ENCODE measurements at regions not wholly inside any gene's neighbourhood (a gene's known extent, or its start where the extent isn't known, plus 50 kb on each side); places are given as distances from the start of the nearest gene placed in this dataset.

GRCh38 chr10:111801841-111802240 is 381.7 kb downstream of the GPAM start:
- TF ChIP-seq CTCF (IDR thresholded peaks at IDR 0.05): no peak
- TF ChIP-seq HMGXB4 (CRISPR knock-in tag; IDR thresholded peaks at IDR 0.05; ENCODE audit: borderline replicate concordance): no peak
- TF ChIP-seq SMC3 (IDR thresholded peaks at IDR 0.05): no peak
- TF ChIP-seq MAFK (IDR thresholded peaks at IDR 0.05; ENCODE audit: partially characterized antibody): no peak
- no peak for TF ChIP-seq POLR2A (IDR thresholded peaks at IDR 0.05; ENCODE audit: low read length)
- TF ChIP-seq RFX5 (IDR thresholded peaks at IDR 0.05): no peak
- no peak for TF ChIP-seq JUN (IDR thresholded peaks at IDR 0.05)
- no peak for TF ChIP-seq KDM5A (IDR thresholded peaks at IDR 0.05)
- no peak for TF ChIP-seq MYC (IDR thresholded peaks at IDR 0.05; ENCODE audit: borderline replicate concordance, low read length)
- TF ChIP-seq TP53 (CRISPR knock-in tag; IDR thresholded peaks at IDR 0.05): no peak
- no peak for TF ChIP-seq FOXS1 (CRISPR knock-in tag; IDR thresholded peaks at IDR 0.05)
- no peak for TF ChIP-seq RAD21 (conservative IDR thresholded peaks at IDR 0.05 in 1 of 2, IDR thresholded peaks at IDR 0.05 in 1 of 2)
- no peak for TF ChIP-seq EP300 (IDR thresholded peaks at IDR 0.05)
